NCI-H345 (cell line): ENCODE measurements at regions not wholly inside any gene's neighbourhood (a gene's known extent, or its start where the extent isn't known, plus 50 kb on each side); places are given as distances from the start of the nearest gene placed in this dataset.

Experiments used
- DNase-seq: peaks from one replicate; lab custom pipeline; 2025; lab: John Stamatoyannopoulos, UW

DNA sequence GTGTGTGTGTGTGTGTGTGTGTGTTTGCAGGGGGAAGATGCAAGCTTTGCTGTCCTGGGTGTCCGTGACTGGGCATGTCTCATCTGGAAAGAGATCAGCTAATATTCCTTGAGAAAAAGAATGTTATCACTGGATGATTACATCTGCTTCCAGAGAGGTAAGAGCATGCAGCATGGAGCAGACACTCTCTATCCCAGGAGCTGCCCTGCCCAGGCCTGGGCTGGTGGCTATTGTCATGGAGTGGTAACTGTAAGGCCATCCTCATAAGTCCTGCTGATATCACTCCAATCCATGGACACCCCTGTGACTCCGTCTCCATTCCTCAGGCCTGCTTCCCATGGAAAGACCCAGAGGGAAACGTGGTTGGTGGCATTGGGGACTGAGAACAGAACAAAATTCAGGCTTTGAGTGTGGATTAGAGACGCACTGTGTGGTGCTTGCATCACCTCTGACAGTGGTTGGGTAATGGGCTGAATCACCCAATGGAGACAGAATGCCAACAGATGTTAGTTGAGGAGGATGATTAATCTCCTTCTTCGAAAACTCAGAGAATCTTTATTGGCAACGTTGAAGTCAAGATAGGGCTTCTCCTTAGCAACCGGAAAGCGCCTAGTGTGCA is 52.0 kb upstream of the KCNIP1 start:
- no peak for DNase-seq

- peak; percentile 5 for DNase-seq
Measured at GRCh38 chr5:170450061-170450669, 53.7 kb upstream of the KCNIP1 start.

- no peak for DNase-seq
Measured at GRCh38 chr5:170449232-170449631, 54.6 kb upstream of the KCNIP1 start.

DNA sequence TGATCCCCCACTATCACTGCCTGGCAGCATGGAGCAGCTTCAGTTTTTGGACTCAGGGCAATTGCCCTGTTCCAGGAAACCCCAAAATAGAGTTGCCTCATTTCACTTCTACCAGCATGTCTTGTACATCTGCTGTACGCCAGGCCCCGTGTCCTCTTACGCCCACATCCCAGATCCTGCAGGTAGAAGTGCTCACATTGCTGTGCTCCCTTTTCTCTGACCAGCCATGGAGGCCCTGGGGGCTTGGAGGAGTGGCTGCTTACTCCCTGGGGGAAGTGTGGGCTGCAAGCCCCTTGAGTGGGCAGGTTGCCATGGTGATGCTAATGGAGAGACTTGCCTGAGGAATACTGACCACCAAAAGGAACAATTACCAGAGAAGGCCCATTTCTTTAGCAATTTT is 55.6 kb upstream of the KCNIP1 start:
- DNase-seq, result no peak

DNA sequence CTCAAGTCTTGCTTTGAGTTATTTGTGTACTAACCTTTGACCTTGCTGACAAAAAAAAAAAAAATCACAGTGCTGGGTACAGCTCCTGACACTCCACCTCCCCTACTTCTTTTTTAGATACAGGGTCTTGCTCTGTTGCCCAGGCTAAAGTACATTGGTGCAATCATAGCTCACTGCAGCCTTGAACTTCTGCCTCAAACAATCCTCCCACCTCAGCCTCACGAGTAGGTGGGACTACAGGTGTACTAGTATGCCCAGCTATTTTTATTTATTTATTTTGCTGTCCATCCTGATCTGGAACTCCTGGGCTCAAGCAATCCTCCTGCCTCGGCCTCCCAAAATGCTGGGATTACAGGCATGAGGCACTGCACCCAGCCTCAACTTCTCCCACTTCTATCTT is 57.2 kb upstream of the KCNMB1 start:
- no peak for DNase-seq

DNA sequence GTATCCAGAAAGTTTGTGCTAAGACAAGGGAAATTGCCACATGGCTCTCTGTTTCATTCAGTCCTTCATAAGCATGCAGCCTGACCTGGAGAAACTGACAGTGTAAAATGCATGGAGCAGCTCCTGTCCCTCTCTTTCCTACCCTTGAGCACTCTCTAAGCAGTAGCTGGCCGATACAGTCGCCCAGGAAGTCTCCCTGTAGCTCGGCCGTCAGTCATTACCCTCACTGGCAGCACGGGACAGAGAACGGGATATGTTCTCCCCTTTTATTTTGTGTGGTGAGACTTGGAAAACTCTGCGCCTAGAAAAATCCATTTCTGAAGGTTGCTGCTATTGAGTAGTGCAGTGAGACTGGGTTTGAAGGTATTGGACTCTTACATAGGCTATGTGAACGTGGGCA is 56.8 kb upstream of the KCNMB1 start:
- no peak for DNase-seq

DNA sequence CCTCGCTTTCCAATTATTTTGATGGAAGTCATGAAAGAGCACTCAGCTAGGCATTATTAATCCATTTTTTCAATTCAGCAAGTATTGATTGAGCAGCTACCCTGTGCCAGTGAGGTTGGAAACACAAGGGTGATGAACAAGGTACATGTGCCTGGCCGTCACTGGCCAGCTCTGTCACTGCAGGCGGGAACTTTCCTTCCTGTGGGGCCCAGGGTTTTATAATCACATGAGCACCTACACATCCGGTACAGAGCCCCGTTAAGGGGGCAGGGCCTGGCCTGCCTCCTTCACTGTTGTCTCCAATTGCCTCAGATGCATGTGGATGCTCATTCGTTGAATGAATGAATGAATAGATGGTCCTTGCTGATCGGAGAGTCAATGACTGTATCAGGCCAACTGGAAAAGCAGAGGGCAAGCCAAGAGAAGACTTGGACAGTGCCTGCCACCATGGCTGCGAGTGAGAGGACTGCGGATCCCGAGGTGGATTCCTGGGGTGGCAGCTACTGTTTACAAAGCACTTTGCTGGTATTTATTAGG is 55.9 kb upstream of the KCNMB1 start:
- DNase-seq, result no peak

DNA sequence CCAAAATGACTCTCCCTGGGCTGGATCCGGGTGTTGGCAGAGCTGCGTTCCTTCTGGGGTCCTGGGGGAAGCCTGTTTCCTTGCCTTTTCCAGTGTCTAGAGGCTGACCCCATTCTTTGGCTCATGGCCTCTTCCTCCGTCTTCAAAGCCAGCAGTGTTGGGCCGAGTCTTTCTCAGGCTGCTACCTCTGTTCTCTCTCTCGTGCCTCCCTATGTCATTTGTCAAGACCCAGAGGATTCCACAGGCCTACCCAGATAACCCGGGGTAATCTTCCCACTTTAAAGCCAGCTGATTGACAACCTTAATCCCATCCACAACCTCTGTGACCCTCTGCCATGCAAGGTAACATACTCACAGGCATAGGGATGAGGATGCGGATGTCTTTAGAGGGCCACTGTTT is 55.0 kb upstream of the KCNMB1 start:
- DNase-seq, result no peak

DNA sequence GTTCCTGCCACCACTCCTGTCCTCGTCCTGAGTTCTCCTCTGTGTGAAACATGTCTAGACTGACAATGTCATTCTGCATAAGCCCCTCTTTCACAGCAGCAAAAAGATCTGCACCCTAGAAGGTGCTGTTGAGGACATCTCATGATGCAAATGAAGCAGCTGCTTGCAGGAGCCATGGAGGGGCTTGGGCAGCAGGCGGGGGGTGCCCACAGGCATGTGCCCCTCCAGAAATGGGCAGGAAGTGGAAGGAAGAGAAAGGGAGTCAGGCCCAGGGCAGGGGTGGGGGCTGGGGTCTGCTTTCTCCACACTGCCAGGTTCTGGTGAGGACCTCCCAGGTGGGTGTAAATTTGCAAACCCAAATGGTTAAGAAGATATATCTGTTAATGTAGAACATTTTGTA is 54.5 kb upstream of the KCNMB1 start:
- DNase-seq, result no peak

GRCh38 chr5:170442921-170443320 is 53.8 kb upstream of the KCNMB1 start:
- DNase-seq, result no peak

DNA sequence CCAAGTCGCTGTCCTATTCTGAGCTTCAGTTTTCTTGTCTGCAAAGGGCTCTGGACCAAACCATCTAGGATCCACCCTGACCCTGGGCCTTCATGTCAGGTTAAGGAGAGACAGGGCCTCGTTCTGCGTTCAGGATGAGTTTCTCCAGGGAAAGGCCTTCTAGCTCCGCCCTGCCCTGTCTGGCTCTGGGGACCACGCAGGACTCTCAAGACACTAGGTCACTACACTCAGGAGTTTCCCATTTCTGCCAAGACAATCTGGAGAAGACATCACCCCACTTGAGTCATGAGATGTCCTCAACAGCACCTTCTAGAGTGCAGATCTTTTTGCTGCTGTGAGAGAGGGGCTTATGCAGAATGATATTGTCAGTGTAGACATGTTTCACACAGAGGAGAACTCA is 53.2 kb upstream of the KCNMB1 start:
- DNase-seq, result no peak

DNA sequence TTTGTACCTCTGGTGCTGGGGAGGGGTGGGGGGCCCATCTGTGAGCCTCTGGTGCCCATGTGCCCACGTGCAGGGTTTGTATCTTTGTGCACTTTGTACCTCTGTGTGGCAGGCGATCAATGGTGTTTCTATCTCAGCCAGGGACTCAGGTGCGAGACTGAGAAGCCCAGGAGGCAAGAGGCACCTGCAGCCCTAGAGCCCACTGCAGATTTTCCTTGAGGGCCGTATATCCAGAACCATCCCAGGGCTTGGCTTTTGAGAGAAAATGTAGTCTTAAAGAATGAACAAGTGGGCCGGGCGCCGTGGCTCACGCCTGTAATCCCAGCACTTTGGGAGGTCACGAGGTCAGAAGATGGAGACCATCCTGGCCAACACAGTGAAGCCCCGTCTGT is 52.2 kb upstream of the KCNMB1 start:
- no peak for DNase-seq

DNA sequence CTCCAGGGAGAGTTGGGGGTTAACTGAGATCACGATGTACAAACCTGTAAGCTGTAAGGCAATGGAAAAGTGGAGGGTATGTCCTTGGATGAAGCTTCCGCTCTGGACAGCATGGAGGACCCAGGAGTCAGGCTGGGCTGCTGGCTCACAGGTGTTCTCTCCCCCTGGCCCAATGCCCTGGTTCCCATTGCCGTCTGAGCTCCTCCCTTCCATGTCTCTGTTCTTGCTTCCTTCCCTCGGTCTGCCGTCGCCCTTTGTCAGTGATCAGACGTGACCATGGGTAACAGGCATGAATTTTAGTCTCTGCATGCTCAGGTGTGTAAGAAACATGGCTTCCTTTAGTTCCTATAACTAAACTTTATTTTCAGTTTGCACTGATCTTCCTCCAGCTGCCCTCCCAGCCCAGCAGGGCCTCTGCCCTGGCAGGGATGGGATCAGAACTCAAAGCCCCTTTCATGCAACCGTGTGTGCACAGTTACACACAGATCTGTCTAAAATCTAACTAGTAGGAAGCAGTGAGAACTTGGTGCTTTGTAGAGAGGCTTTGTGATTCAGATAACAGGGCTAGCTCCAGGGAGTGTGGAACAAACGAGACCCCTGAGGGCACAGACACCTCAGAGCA is 51.7 kb upstream of the KCNMB1 start:
- no peak for DNase-seq

DNA sequence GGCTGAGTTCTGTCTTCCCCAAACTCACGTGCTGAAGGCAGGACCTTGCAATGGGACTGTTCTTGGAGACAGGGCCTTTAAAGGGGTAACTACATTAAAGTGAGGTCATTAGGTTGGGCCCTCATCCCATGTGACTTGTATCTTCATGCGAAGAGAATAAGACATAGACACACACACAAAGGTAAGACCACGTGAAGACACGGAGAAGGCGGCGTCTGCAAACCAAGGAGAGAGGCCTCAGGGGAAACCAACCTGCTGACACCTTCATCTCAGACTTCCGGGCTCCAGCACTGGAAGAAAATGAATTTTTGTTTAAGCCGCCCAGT is 50.7 kb upstream of the KCNMB1 start:
- DNase-seq, result no peak

GRCh38 chr5:170439223-170439943 is 50.2 kb upstream of the KCNMB1 start:
- peak; percentile 66 for DNase-seq
